ENCODE measurements at regions not wholly inside any gene's neighbourhood (a gene's known extent, or its start where the extent isn't known, plus 50 kb on each side); places are given as distances from the start of the nearest gene placed in this dataset.
"Not testable (repeated sequence)": the region's sequence is repeated elsewhere in the genome, so short reads cannot be mapped to it uniquely, and the experiment has no call there.

DNA sequence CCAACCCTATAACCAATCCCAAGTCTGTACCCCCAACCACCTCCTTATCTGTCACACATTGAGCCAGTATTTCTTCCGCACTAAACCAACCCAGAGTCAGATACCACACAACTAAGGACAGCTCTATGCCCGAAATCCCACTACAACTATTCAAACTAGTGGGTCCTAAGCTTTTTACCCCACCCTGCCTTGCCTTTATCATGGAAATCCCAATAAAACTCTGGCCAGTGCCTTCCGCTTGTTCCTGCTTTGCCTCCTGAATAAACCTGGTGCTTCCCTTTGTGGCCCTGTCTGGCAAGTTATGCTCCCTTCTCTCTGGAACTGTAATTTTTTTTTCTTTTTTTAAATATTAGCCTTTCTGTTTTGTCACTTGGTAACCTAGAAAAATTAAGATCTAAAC, 493.3 kb upstream of the SYT1 start:
- Mint-ChIP-seq H3K4me1 (no peaks in the 10 kb centered on the region), H3K27ac (peak overlapping the region in 1 of 6 donors; percentile 77), H3K9me3 (peaks cover 0 to 15% (median 2%) of the 10 kb centered on the region in 7 donors), H3K4me3 (no peak overlapping the region), H3K27me3 (no peaks in the 10 kb centered on the region), H3K36me3 (no peaks in the 10 kb centered on the region)
- DNase-seq (no peak), ATAC-seq (ENCODE audit: low read depth in 2 of 2) (no peak)

DNA sequence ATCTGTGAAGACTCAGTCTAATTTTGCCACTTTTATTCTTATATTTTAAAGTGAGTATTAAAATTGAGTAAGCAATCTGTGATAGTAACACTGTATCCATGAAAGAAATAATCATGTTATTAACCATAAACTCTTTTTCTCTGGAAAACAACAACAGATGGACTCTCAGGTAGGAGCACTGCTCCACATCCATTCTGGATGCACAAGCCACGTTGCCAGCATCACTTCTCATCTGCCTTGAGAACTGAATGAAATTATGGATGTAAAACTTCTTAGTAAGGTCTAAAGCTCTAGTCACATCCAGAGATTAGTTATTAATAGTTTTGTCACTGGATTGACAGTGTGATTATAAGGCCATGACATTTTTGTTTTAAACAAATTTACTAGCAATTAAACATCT, 489.1 kb upstream of the SYT1 start:
- ATAC-seq (ENCODE audit: low read depth in 2 of 2) (no peak), DNase-seq (no peak)
- Mint-ChIP-seq H3K9me3 (peaks cover 12 to 33% (median 20%) of the 10 kb centered on the region in 7 donors), H3K4me1 (no peaks in the 10 kb centered on the region), H3K36me3 (peaks cover 0 to 7% of the 10 kb centered on the region in 2 donors), H3K27ac (no peak overlapping the region), H3K27me3 (no peaks in the 10 kb centered on the region), H3K4me3 (no peak overlapping the region)

- no peaks in the 10 kb centered on the region for H3K27me3 Mint-ChIP-seq
- H3K4me3 Mint-ChIP-seq, result no peak overlapping the region
- no peak for DNase-seq
- no peaks in the 10 kb centered on the region for H3K4me1 Mint-ChIP-seq
- ATAC-seq (ENCODE audit: low read depth in 2 of 2), result no peak
- H3K36me3 Mint-ChIP-seq, result peaks cover 0 to 7% of the 10 kb centered on the region in 2 donors
- H3K9me3 Mint-ChIP-seq, result peaks cover 10 to 33% (median 18%) of the 10 kb centered on the region in 7 donors
- no peak overlapping the region for H3K27ac Mint-ChIP-seq
Measured at GRCh38 chr12:78376257-78376656, 488.3 kb upstream of the SYT1 start.

DNA sequence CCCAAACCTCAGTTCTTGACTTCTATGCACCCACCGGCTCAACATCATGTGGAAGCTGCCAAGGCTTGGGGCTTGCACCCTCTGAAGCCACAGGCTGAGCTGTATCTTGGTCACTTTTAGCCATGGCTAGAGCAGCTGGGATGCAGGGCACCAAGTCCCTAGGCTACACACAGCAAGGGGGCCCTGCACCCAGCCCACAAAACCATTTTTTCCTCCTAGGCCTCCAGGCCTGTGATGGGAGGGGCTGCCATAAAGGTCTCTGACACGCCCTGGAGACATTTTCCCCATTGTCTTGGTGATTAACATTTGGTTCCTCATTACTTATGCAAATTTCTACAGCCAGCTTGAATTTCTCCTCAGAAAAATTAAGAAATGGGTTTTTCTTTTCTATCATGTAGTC, 485.5 kb upstream of the SYT1 start:
- not testable (repeated sequence) for ATAC-seq (ENCODE audit: low read depth in 2 of 2); H3K27me3 Mint-ChIP-seq; H3K4me1 Mint-ChIP-seq; DNase-seq; H3K4me3 Mint-ChIP-seq; H3K27ac Mint-ChIP-seq; H3K36me3 Mint-ChIP-seq
- H3K9me3 Mint-ChIP-seq, result peaks cover 8 to 33% (median 18%) of the 10 kb centered on the region in 7 donors

DNA sequence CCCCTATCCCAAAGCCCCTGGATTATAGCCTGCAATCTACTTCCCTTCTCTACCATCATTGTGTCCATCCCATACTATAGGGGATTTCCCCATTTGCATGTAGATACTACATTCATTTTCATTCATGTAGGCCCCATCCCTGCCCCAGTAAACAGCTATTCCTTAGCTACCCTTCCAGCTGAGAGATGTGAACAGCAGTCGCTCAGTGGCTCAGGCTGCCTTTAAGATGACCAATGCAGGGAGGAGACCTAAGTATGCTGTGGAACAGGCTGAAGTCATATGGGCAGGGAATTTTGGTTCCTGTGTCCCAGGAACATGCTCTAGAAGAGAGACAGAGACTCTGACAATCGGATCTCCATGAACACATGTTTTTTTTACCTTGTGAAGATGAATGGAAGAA, 481.2 kb upstream of the SYT1 start:
- Mint-ChIP-seq H3K27me3 (no peaks in the 10 kb centered on the region), H3K9me3 (peaks cover 7 to 19% (median 11%) of the 10 kb centered on the region in 7 donors), H3K4me1 (no peaks in the 10 kb centered on the region), H3K4me3 (no peak overlapping the region), H3K36me3 (peaks cover 0 to 7% of the 10 kb centered on the region in 2 donors), H3K27ac (no peak overlapping the region)
- DNase-seq (no peak), ATAC-seq (ENCODE audit: low read depth in 2 of 2) (no peak)

DNA sequence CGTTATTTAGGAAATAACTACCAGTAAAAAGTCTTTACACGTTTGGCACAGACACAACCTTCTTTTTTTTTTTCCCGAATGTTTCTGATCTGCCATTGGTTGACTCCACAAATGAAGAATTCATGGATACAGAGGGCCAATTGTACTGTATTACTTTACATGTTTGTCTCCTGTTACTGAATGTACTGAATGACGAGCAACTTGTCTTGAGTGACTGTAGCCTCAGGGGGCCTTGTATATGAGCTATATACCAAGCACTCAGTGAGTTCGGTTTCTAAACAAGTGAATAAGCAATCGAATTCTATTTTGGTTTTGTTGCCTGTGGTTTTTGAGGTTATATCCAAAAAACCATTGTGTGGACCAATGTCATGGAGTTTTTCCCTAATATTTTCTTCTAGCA, 480.0 kb upstream of the SYT1 start:
- no peak overlapping the region for H3K4me3 Mint-ChIP-seq
- peak overlapping the region in 1 of 6 donors; percentile 66 for H3K27ac Mint-ChIP-seq
- H3K36me3 Mint-ChIP-seq, result peaks cover 0 to 2% of the 10 kb centered on the region in 2 donors
- no peak for DNase-seq
- no peak for ATAC-seq (ENCODE audit: low read depth in 2 of 2)
- H3K9me3 Mint-ChIP-seq, result peaks cover under 1 to 8% (median 4%) of the 10 kb centered on the region in 7 donors
- no peaks in the 10 kb centered on the region for H3K27me3 Mint-ChIP-seq
- no peaks in the 10 kb centered on the region for H3K4me1 Mint-ChIP-seq

DNA sequence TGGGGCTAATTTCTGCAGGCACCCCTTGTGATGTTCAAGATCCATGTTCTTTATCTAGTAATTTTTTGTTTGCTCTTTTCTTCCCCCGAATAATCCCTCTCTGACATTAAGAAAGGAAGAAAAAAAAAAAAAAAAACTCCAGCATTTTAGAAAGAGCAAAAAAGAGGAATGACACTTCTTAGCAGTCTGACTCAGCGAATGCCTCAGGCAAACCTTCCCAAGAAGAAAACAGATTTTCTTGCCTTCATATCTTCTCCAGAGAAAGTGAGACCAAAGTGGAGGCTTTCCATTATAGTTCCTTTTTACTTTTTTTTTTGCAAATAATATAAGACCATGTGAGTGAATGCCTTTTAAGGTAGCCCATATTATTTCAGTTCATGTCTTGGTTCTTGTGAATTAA, 479.0 kb upstream of the SYT1 start:
- no peaks in the 10 kb centered on the region for H3K4me1 Mint-ChIP-seq
- H3K27ac Mint-ChIP-seq, result no peak overlapping the region
- DNase-seq (no peak), ATAC-seq (ENCODE audit: low read depth in 2 of 2) (no peak)
- H3K27me3 Mint-ChIP-seq, result no peaks in the 10 kb centered on the region
- no peaks in the 10 kb centered on the region for H3K36me3 Mint-ChIP-seq
- H3K4me3 Mint-ChIP-seq, result no peak overlapping the region
- H3K9me3 Mint-ChIP-seq, result peaks cover 0 to 8% (median 0%) of the 10 kb centered on the region in 7 donors

DNA sequence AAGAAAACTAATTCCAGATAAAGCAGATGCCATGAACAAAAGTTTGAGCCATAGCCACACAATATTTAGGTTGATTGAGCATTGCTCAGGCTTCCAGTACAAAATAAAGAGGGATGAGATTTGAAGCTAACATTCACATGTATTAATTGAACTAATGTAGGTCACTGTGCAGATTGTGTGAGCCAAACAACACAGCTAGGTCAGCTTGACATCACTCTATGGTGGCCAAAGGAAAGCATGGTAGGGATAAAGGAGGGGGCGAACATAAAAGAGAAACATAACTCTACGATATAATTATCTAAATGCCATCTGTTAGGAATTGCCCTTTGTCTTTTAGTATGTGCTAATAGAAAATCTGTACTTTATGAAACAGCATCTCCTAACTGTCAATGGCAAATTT, 477.7 kb upstream of the SYT1 start:
- Mint-ChIP-seq H3K4me1 (no peaks in the 10 kb centered on the region), H3K36me3 (no peaks in the 10 kb centered on the region), H3K27ac (no peak overlapping the region), H3K9me3 (peaks cover 0 to 8% (median 0%) of the 10 kb centered on the region in 7 donors), H3K27me3 (no peaks in the 10 kb centered on the region), H3K4me3 (no peak overlapping the region)
- DNase-seq, result no peak
- no peak for ATAC-seq (ENCODE audit: low read depth in 2 of 2)

DNA sequence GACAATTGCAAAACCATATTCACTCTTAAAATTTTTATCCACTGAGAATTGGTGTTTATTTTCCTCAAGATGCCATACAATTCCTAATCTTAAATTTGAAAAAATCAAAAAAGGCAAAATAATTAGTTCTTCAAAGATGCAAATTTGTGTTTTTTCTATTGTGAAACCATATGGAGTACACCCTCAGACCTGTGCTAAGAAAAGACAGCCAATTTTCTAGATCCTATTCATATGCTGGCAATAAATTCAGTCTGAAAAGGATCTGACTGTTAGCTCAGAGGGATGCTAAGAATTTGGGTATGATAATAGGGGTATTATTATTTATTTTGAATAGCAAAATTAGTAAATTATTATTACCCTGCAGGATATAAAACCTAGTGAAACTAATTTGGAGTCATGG, 476.9 kb upstream of the SYT1 start:
- no peaks in the 10 kb centered on the region for H3K27me3 Mint-ChIP-seq
- H3K36me3 Mint-ChIP-seq, result no peaks in the 10 kb centered on the region
- ATAC-seq (ENCODE audit: low read depth in 2 of 2), result no peak
- no peak for DNase-seq
- peaks cover 0 to 8% (median 0%) of the 10 kb centered on the region in 7 donors for H3K9me3 Mint-ChIP-seq
- H3K4me3 Mint-ChIP-seq, result no peak overlapping the region
- H3K27ac Mint-ChIP-seq, result no peak overlapping the region
- H3K4me1 Mint-ChIP-seq, result no peaks in the 10 kb centered on the region

DNA sequence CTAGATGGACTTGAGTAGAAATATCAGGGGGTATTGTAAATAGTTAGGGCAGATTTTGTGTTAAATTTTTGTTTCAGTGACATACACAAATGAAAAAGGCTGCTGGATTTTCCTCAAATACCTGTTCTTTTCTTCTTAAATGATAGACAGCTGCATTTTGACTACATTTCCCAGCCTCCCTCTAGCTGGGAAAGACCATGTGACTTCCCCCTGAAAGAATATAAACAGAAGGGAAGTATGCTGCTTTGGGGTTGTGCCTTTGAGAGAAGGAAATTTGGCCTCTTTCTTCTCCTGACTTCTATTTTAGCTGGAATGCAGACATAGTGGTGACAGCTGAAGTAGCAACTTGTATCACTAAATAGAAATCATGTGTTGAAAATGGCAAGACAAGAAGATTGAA, 476.1 kb upstream of the SYT1 start:
- Mint-ChIP-seq H3K9me3 (peaks cover 0 to 7% (median 0%) of the 10 kb centered on the region in 7 donors), H3K27ac (no peak overlapping the region), H3K36me3 (no peaks in the 10 kb centered on the region), H3K4me3 (no peak overlapping the region), H3K27me3 (no peaks in the 10 kb centered on the region), H3K4me1 (no peaks in the 10 kb centered on the region)
- ATAC-seq (ENCODE audit: low read depth in 2 of 2) (no peak), DNase-seq (no peak)

- H3K36me3 Mint-ChIP-seq, result no peaks in the 10 kb centered on the region
- DNase-seq (no peak), ATAC-seq (ENCODE audit: low read depth in 2 of 2) (no peak)
- H3K4me3 Mint-ChIP-seq, result no peak overlapping the region
- H3K4me1 Mint-ChIP-seq, result no peaks in the 10 kb centered on the region
- no peaks in the 10 kb centered on the region for H3K27me3 Mint-ChIP-seq
- H3K9me3 Mint-ChIP-seq, result no peaks in the 10 kb centered on the region
- no peak overlapping the region for H3K27ac Mint-ChIP-seq
Measured at GRCh38 chr12:78390920-78391319, 473.7 kb upstream of the SYT1 start.

GRCh38 chr12:78392918-78393317, 471.7 kb upstream of the SYT1 start:
- no peaks in the 10 kb centered on the region for H3K9me3 Mint-ChIP-seq
- H3K27me3 Mint-ChIP-seq, result no peaks in the 10 kb centered on the region
- ATAC-seq (ENCODE audit: low read depth in 2 of 2) (no peak), DNase-seq (no peak)
- no peak overlapping the region for H3K27ac Mint-ChIP-seq
- no peaks in the 10 kb centered on the region for H3K4me1 Mint-ChIP-seq
- H3K4me3 Mint-ChIP-seq, result no peak overlapping the region
- H3K36me3 Mint-ChIP-seq, result no peaks in the 10 kb centered on the region

DNA sequence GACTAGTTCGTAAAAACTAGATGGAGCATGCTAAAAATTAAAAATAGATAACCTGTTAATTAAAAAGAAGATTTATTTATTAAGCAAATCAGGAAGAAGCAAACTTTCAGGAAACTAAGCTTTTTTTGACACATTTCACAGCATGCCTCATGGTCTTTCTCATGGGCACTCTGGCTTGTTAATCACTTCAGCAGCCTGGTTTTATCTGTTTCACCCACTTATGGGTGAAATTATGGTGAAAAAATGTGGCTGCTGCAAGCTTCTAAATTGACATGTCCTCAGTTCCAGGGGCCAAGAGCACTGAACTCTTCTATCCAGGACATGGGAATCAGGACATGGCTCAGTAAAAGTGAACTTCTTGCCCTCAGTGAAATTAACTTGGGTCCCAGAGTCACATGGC, 468.6 kb upstream of the SYT1 start:
- no peak for ATAC-seq (ENCODE audit: low read depth in 2 of 2)
- H3K9me3 Mint-ChIP-seq, result no peaks in the 10 kb centered on the region

GRCh38 chr12:78396538-78396937, 468.0 kb upstream of the SYT1 start:
- ATAC-seq (ENCODE audit: low read depth in 2 of 2) (no peak), DNase-seq (no peak)
- H3K27me3 Mint-ChIP-seq, result no peaks in the 10 kb centered on the region
- H3K27ac Mint-ChIP-seq, result no peak overlapping the region
- H3K36me3 Mint-ChIP-seq, result no peaks in the 10 kb centered on the region
- no peaks in the 10 kb centered on the region for H3K4me1 Mint-ChIP-seq
- no peak overlapping the region for H3K4me3 Mint-ChIP-seq
- H3K9me3 Mint-ChIP-seq, result no peaks in the 10 kb centered on the region

More for the DNA sequence above, 468.6 kb upstream of the SYT1 start:
- no peak overlapping the region for H3K27ac Mint-ChIP-seq
- H3K4me1 Mint-ChIP-seq, result no peaks in the 10 kb centered on the region
- no peak overlapping the region for H3K4me3 Mint-ChIP-seq
- DNase-seq, result no peak
- H3K36me3 Mint-ChIP-seq, result no peaks in the 10 kb centered on the region
- no peaks in the 10 kb centered on the region for H3K27me3 Mint-ChIP-seq

- H3K27ac Mint-ChIP-seq, result no peak overlapping the region
- DNase-seq (no peak), ATAC-seq (ENCODE audit: low read depth in 2 of 2) (no peak)
- no peaks in the 10 kb centered on the region for H3K36me3 Mint-ChIP-seq
- no peaks in the 10 kb centered on the region for H3K4me1 Mint-ChIP-seq
- no peak overlapping the region for H3K4me3 Mint-ChIP-seq
- peaks cover 0 to 1% (median 0%) of the 10 kb centered on the region in 7 donors for H3K9me3 Mint-ChIP-seq
- H3K27me3 Mint-ChIP-seq, result no peaks in the 10 kb centered on the region
Measured at GRCh38 chr12:78398750-78399149, 465.8 kb upstream of the SYT1 start.

All from naive B cell (primary cell).